HFFc6 (cell line): ENCODE measurements at regions not wholly inside any gene's neighbourhood (a gene's known extent, or its start where the extent isn't known, plus 50 kb on each side); places are given as distances from the start of the nearest gene placed in this dataset.
A peak's percentile ranks its signal among the peaks of the same experiment; 100 is the strongest.

Source experiments
- DNase-seq: peaks from one replicate; pipeline ENCODE4 v3.0.0-alpha.2; 2018
- H3K27ac Mint-ChIP-seq: 2 replicates; pipeline ENCODE4 v1.8.0; 2020; ENCODE audit warnings: mild to moderate bottlenecking, mixed read lengths
- H3K27me3 Mint-ChIP-seq: 2 replicates; pipeline ENCODE4 v1.8.0; 2021; ENCODE audit warnings: mild to moderate bottlenecking, moderate library complexity, mixed read lengths; ENCODE audit not compliant: insufficient read depth
- H3K36me3 Mint-ChIP-seq: 2 replicates; pipeline ENCODE4 v1.8.0; 2021; ENCODE audit warnings: low read depth, mixed read lengths
- H3K4me1 Mint-ChIP-seq: 2 replicates; pipeline ENCODE4 v1.8.0; 2020; ENCODE audit warnings: low read depth, mixed read lengths
- H3K4me3 Mint-ChIP-seq: 2 replicates; pipeline ENCODE4 v1.8.0; 2020; ENCODE audit warnings: mild to moderate bottlenecking, moderate library complexity, mixed read lengths
- H3K9me3 Mint-ChIP-seq: 2 replicates; pipeline ENCODE4 v1.8.0; 2020; ENCODE audit warnings: mild to moderate bottlenecking, mixed read lengths
- TF ChIP-seq, protein P1 (sequence below): fragments of 200-600 bp; sonication (generic); IDR thresholded peaks from 2 replicates; pipeline ENCODE4 v1.5.0; 2021; ENCODE audit warnings: antibody characterized with exemption, mild to moderate bottlenecking

DNA sequence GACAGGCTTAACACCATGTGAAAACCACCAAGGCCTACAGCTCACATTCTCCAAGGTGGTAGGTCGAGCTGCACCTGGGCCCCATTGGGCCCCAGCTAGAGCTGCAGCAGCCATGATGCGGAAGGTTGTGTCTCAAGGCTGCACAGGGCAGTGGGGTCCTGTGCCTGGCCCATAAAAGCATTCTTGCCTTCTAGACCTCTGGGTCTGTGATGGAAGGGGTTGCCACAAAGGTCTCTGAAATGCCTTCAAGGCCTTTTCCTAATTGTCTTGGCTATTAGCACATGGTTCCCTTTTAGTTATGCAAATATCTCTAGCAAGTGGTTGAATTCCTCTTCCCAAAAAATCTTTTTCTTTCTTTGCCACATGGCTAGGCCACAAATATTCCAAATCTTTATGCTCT is 52.5 kb upstream of the C11orf58 start:
- no peak overlapping the region for H3K4me3 Mint-ChIP-seq
- peaks cover 9% of the 10 kb centered on the region for H3K9me3 Mint-ChIP-seq
- no peak overlapping the region for H3K27ac Mint-ChIP-seq
- H3K36me3 Mint-ChIP-seq: no peaks in the 10 kb centered on the region
- DNase-seq: no peak
- TF ChIP-seq, protein P1, sequence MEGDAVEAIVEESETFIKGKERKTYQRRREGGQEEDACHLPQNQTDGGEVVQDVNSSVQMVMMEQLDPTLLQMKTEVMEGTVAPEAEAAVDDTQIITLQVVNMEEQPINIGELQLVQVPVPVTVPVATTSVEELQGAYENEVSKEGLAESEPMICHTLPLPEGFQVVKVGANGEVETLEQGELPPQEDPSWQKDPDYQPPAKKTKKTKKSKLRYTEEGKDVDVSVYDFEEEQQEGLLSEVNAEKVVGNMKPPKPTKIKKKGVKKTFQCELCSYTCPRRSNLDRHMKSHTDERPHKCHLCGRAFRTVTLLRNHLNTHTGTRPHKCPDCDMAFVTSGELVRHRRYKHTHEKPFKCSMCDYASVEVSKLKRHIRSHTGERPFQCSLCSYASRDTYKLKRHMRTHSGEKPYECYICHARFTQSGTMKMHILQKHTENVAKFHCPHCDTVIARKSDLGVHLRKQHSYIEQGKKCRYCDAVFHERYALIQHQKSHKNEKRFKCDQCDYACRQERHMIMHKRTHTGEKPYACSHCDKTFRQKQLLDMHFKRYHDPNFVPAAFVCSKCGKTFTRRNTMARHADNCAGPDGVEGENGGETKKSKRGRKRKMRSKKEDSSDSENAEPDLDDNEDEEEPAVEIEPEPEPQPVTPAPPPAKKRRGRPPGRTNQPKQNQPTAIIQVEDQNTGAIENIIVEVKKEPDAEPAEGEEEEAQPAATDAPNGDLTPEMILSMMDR: no peak
- H3K27me3 Mint-ChIP-seq: no peaks in the 10 kb centered on the region; the same call in 1 of the 2 replicates
- no peaks in the 10 kb centered on the region for H3K4me1 Mint-ChIP-seq

DNA sequence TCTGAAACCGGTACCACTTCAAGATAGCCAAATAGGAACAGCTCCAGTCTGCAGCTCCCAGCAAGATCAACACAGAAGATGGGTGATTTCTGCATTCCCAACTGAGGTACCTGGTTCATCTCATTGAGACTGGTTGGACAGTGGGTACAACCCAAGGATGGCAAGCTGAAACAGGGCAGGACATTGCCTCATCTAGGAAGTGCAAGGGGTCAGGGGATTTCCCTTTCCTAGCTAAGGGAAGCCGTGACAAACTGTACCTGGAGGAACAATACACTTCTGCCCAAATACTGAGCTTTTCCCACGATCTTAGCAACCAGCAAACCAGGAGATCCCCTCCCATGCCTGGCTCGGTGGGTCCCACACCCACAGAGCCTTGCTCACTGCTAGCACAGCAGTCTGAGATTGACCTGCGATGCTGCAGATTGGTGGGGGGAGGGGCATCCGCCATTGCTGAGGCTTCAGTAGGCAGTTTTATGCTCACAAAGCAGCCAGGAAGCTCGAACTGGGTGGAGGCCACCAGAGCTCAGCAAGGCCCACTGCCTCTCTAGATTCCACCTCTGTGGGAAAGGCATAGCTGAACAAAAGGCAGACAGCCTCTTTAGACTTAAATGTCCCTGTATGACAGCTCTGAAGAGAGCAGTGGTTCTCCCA is 59.9 kb upstream of the C11orf58 start:
- H3K36me3 Mint-ChIP-seq: no peaks in the 10 kb centered on the region; the same call in 1 of the 2 replicates
- no peak overlapping the region for H3K27ac Mint-ChIP-seq
- H3K27me3 Mint-ChIP-seq: peaks cover 2% of the 10 kb centered on the region; the same call in 1 of the 2 replicates
- no peaks in the 10 kb centered on the region for H3K4me1 Mint-ChIP-seq
- no peak overlapping the region for H3K4me3 Mint-ChIP-seq
- DNase-seq: no peak
- TF ChIP-seq, protein P1: no peak
- peaks cover 18% of the 10 kb centered on the region for H3K9me3 Mint-ChIP-seq

DNA sequence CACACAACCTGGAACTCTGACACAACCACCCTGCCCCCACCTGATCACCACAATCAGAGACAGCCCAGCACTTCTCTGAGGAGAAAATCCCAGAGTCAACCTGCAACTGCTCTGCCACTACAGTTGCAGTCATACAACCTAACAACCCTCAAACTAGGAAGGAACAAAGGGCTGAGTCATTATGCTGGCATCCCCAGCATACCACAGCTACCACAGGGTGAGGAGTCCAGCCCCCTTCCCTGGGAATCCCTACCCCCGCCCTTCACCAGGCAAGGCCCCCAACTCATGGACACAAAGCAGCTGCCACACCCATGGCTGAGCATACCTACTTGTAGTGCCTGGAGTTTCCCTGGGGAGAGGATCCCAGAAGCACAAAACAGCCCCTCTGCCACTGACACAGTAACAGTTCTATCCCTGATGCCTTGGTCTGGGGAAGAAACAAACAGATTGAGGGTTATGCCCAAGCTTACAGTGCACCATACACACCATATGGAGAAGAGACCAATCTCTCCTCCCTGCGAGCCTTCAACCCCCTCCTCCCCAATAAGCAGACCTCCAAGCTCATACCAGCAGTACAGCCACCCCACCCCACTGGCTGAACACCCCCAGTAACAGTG is 68.5 kb upstream of the C11orf58 start:
- DNase-seq: no peak
- no peak overlapping the region for H3K27ac Mint-ChIP-seq
- no peaks in the 10 kb centered on the region for H3K27me3 Mint-ChIP-seq
- H3K4me1 Mint-ChIP-seq: no peaks in the 10 kb centered on the region
- H3K36me3 Mint-ChIP-seq: no peaks in the 10 kb centered on the region; the same call in 1 of the 2 replicates
- TF ChIP-seq, protein P1: no peak
- peaks cover 33% of the 10 kb centered on the region for H3K9me3 Mint-ChIP-seq
- no peak overlapping the region for H3K4me3 Mint-ChIP-seq

DNA sequence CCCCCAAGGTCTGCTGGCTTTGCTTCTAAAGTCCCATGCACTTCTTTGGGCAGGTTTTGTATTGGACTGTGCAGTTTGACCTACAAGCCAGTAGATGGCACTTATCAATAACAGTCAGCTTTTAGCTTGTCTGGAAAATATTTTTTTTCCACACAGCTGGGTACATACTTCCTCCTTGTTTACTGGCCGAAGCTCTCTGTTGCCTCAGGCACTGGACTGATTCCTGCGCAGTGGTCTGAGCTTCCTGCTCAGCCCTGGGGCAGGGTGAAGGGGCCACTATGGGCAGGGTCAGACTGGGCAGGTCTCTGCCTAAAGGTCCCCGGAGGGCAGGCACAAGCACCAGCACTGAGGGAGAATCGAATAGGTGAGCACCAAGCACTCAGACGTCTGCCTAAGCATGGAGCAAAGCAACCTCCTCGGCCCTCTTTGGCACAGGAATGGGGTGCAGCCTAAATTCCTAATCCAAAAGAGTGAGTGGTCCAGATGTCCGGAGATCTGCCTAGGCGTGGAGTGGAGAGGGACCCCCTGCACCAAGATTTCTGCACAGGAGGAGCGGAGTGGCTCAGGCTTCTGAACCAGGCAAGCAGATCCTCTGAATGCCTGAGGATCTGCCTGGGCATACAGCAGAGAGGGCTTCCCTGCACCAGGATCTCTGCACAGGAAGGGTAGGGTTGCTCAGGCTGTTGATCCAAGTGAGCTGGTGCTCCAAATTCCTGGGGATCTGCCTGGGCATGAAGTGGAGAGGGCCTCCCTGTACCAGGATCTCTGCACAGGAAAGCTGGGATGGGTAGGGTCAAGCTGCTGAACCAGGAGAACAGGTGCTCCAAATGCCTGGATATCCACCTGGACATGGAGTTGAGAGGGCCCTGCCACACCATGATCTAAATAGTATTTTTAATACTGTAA is 105.9 kb upstream of the C11orf58 start:
- H3K36me3 Mint-ChIP-seq: no peaks in the 10 kb centered on the region
- peaks cover 17% of the 10 kb centered on the region; the same call in 1 of the 2 replicates for H3K9me3 Mint-ChIP-seq
- peak overlapping the region; percentile 59 for H3K4me3 Mint-ChIP-seq
- TF ChIP-seq, protein P1: peak; percentile 60; the same call in 1 of the 2 replicates
- DNase-seq: peak; percentile 35
- peaks cover 1% of the 10 kb centered on the region; the same call in 1 of the 2 replicates for H3K27me3 Mint-ChIP-seq
- no peak overlapping the region for H3K27ac Mint-ChIP-seq
- no peaks in the 10 kb centered on the region for H3K4me1 Mint-ChIP-seq

DNA sequence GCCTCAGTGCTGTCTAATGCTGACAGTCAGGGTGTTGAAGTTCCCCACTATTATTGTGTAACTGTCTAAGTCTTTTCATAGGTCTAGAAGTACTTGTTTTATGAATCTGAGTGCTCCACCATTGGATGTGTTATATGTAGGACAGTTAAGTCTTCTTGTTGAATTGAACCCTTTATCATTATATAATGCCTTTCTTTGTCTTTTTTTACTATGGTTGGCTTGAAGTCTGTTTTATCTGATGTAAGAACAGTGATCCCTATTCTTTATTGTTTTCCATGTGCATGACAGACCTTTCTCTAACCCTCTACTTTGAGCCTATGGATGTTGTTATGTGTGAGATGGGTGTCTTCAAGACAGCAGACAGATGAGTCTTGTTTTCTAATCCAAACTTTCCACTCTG is 107.8 kb upstream of the C11orf58 start:
- Mint-ChIP-seq H3K36me3 (no peaks in the 10 kb centered on the region), H3K4me1 (no peaks in the 10 kb centered on the region), H3K27me3 (peaks cover 1% of the 10 kb centered on the region; the same call in 1 of the 2 replicates), H3K9me3 (peaks cover 11% of the 10 kb centered on the region; the same call in 1 of the 2 replicates), H3K4me3 (no peak overlapping the region), H3K27ac (no peak overlapping the region)
- no peak for DNase-seq
- TF ChIP-seq, protein P1: no peak
